Esophagus squamous epithelium (tissue), 4 donors: ENCODE measurements at regions not wholly inside any gene's neighbourhood (a gene's known extent, or its start where the extent isn't known, plus 50 kb on each side); places are given as distances from the start of the nearest gene placed in this dataset.

Experiments
- POLR2A ChIP-seq, 4 donors: fragments of 450-650 bp; IDR thresholded peaks; one replicate each; pipeline ENCODE4 v1.6.1; 2017; ENCODE audit warnings: antibody characterized with exemption in 4 of 4, mild to moderate bottlenecking in 4 of 4, moderate library complexity in 3 of 4
- TF ChIP-seq, protein P1 (sequence below), 6 experiments: fragments of 450-650 bp in 4 of 6; fragments of 200-600 bp in 2 of 6; sonication (generic) in 2 of 6; IDR thresholded peaks; one replicate each; pipeline ENCODE4 v1.5.1; 2016 to 2019; ENCODE audit warnings: antibody characterized with exemption in 6 of 6, mild to moderate bottlenecking in 4 of 6, moderate library complexity in 4 of 6

DNA sequence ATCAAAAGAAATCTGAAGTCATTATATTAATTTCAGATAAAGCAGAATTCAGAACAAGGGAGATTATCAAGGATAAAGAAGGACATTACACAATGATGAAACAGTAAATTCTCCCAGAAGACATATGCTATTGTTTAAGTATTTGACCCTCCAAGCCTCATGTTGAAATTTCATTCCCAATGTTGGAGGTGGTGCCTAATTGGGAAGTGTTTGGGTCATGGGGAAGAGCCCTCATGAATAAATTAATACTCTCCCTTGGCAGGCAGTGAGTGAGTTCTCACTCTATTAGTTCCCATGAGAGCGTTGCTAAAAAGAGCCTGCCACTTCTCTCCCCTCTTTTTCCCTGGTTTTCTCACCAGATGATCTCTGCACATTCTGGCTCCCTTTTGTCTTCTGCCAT lies 249.9 kb upstream of the GRIA3 start:
- TF ChIP-seq POLR2A (IDR thresholded peaks at IDR 0.05) = no peak
- TF ChIP-seq, protein P1, sequence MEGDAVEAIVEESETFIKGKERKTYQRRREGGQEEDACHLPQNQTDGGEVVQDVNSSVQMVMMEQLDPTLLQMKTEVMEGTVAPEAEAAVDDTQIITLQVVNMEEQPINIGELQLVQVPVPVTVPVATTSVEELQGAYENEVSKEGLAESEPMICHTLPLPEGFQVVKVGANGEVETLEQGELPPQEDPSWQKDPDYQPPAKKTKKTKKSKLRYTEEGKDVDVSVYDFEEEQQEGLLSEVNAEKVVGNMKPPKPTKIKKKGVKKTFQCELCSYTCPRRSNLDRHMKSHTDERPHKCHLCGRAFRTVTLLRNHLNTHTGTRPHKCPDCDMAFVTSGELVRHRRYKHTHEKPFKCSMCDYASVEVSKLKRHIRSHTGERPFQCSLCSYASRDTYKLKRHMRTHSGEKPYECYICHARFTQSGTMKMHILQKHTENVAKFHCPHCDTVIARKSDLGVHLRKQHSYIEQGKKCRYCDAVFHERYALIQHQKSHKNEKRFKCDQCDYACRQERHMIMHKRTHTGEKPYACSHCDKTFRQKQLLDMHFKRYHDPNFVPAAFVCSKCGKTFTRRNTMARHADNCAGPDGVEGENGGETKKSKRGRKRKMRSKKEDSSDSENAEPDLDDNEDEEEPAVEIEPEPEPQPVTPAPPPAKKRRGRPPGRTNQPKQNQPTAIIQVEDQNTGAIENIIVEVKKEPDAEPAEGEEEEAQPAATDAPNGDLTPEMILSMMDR (IDR thresholded peaks at IDR 0.05) = no peak
